HEK293 (cell line): ENCODE measurements at regions not wholly inside any gene's neighbourhood (a gene's known extent, or its start where the extent isn't known, plus 50 kb on each side); places are given as distances from the start of the nearest gene placed in this dataset.

Source experiments
- CTCF ChIA-PET: fragments of 350-600 bp; formaldehyde crosslinking; extraction: SDS; loops from one replicate; lab custom pipeline; 2021; ENCODE audit warnings: antibody characterized with exemption; lab: Yijun Ruan, JAX
- POLR2A ChIA-PET: fragments of 300-600 bp; formaldehyde crosslinking; extraction: SDS; loops from one replicate; lab custom pipeline; 2020; ENCODE audit warnings: antibody characterized with exemption, inconsistent platforms; lab: Yijun Ruan, JAX
- H3K27ac ChIP-seq: fragments of 200-500 bp; sonication (Bioruptor generic); 2 replicates; pipeline ENCODE4 v1.5.1; 2014; ENCODE audit warnings: low read depth, low read length, control low read depth, inconsistent platforms; ENCODE audit errors: extremely low read depth
- H3K36me3 ChIP-seq, 2 experiments: fragments of 200-500 bp in 1 of 2; sonication (Bioruptor generic) in 1 of 2; 1 replicate in 1 of 2; 2 replicates in 1 of 2; pipeline ENCODE4 v1.5.1; 2014 to 2017; ENCODE audit warnings: inconsistent platforms in 2 of 2, low read length in 2 of 2; ENCODE audit not compliant: control insufficient read depth in 2 of 2, insufficient read depth in 1 of 2
- H3K4me1 ChIP-seq: fragments of 200-500 bp; sonication (Bioruptor generic); 2 replicates; pipeline ENCODE4 v1.5.1; 2014; ENCODE audit warnings: mild to moderate bottlenecking, low read length, inconsistent platforms; ENCODE audit not compliant: control insufficient read depth, insufficient read depth
- H3K4me3 ChIP-seq: 2 replicates; pipeline ENCODE4 v1.5.1; 2011; ENCODE audit warnings: low read depth, mild to moderate bottlenecking, control low read depth, low read length, moderate library complexity
- H3K9me3 ChIP-seq: fragments of 200-500 bp; sonication (Bioruptor generic); 2 replicates; pipeline ENCODE4 v1.5.1; 2014; ENCODE audit warnings: low read depth, low read length, inconsistent platforms; ENCODE audit not compliant: control insufficient read depth, insufficient read depth
- BCL6B ChIP-seq: fragments of 450-650 bp; formaldehyde crosslinking; IDR thresholded peaks from 2 replicates; pipeline ENCODE4 v1.5.1; 2017; ENCODE audit warnings: missing biosample characterization, missing genetic modification characterization
- KLF17 ChIP-seq: fragments of 450-650 bp; formaldehyde crosslinking; IDR thresholded peaks from 2 replicates; pipeline ENCODE4 v1.5.1; 2016; ENCODE audit warnings: missing biosample characterization, missing genetic modification characterization
- PBX3 ChIP-seq: sonication (generic); formaldehyde crosslinking; IDR thresholded peaks from 2 replicates; pipeline ENCODE4 v1.8.1; 2022; ENCODE audit warnings: mild to moderate bottlenecking, moderate library complexity, missing genetic modification reagents
- PRDM2 ChIP-seq: fragments of 450-650 bp; formaldehyde crosslinking; IDR thresholded peaks from 2 replicates; pipeline ENCODE4 v1.5.1; 2016; ENCODE audit warnings: missing biosample characterization, missing genetic modification characterization, borderline replicate concordance
- SALL2 ChIP-seq: fragments of 450-650 bp; formaldehyde crosslinking; IDR thresholded peaks from 2 replicates; pipeline ENCODE4 v1.5.0; 2017; ENCODE audit warnings: missing biosample characterization, mild to moderate bottlenecking, missing genetic modification characterization, borderline replicate concordance
- SP7 ChIP-seq: fragments of 450-650 bp; formaldehyde crosslinking; IDR thresholded peaks from 2 replicates; pipeline ENCODE4 v1.5.1; 2016; ENCODE audit warnings: missing biosample characterization, missing genetic modification characterization
- ZBTB8A ChIP-seq: fragments of 450-650 bp; formaldehyde crosslinking; IDR thresholded peaks from 2 replicates; pipeline ENCODE4 v1.5.1; 2016; ENCODE audit warnings: missing biosample characterization, missing genetic modification characterization
- ZIC2 ChIP-seq: fragments of 450-650 bp; formaldehyde crosslinking; IDR thresholded peaks from 2 replicates; pipeline ENCODE4 v1.5.1; 2016; ENCODE audit warnings: missing biosample characterization, missing genetic modification characterization
- ZNF114 ChIP-seq: fragments of 450-650 bp; formaldehyde crosslinking; IDR thresholded peaks from 2 replicates; pipeline ENCODE4 v1.5.0; 2017; ENCODE audit warnings: missing biosample characterization, missing genetic modification characterization
- ZNF132 ChIP-seq: fragments of 450-650 bp; formaldehyde crosslinking; IDR thresholded peaks from 2 replicates; pipeline ENCODE4 v1.5.1; 2017; ENCODE audit warnings: missing biosample characterization, missing genetic modification characterization, borderline replicate concordance
- ZNF19 ChIP-seq: fragments of 450-650 bp; formaldehyde crosslinking; IDR thresholded peaks from 2 replicates; pipeline ENCODE4; 2016; ENCODE audit warnings: missing biosample characterization, missing genetic modification characterization, low read depth
- ZNF202 ChIP-seq: fragments of 450-650 bp; formaldehyde crosslinking; IDR thresholded peaks from 2 replicates; pipeline ENCODE4 v1.5.1; 2016; ENCODE audit warnings: missing biosample characterization, missing genetic modification characterization, borderline replicate concordance
- ZNF311 ChIP-seq: fragments of 450-650 bp; formaldehyde crosslinking; IDR thresholded peaks from 2 replicates; pipeline ENCODE4 v1.5.1; 2017; ENCODE audit warnings: missing biosample characterization, missing genetic modification characterization, borderline replicate concordance
- ZNF645 ChIP-seq: fragments of 450-650 bp; formaldehyde crosslinking; IDR thresholded peaks from 2 replicates; pipeline ENCODE4; 2016; ENCODE audit warnings: missing biosample characterization, missing genetic modification characterization
- ZNF654 ChIP-seq: fragments of 450-650 bp; formaldehyde crosslinking; IDR thresholded peaks from 2 replicates; pipeline ENCODE4 v1.5.1; 2016; ENCODE audit warnings: low read depth, missing biosample characterization, missing genetic modification characterization
- ZNF658 ChIP-seq: fragments of 450-650 bp; formaldehyde crosslinking; IDR thresholded peaks from 2 replicates; pipeline ENCODE4; 2016; ENCODE audit warnings: missing biosample characterization, missing genetic modification characterization
- ZNF776 ChIP-seq: fragments of 450-650 bp; formaldehyde crosslinking; IDR thresholded peaks from 2 replicates; pipeline ENCODE4 v1.5.0; 2017; ENCODE audit warnings: missing biosample characterization, missing genetic modification characterization, borderline replicate concordance
- ZSCAN23 ChIP-seq: fragments of 450-650 bp; formaldehyde crosslinking; IDR thresholded peaks from 2 replicates; pipeline ENCODE4 v1.5.1; 2016; ENCODE audit warnings: missing biosample characterization, missing genetic modification characterization
- TF ChIP-seq, protein P1 (sequence below): fragments of 450-650 bp; formaldehyde crosslinking; IDR thresholded peaks from 2 replicates; pipeline ENCODE4 v1.5.1; 2017; ENCODE audit warnings: missing biosample characterization, missing genetic modification characterization

- Histone ChIP-seq H3K9me3 (no peaks in the 10 kb centered on the region), H3K4me1 (no peaks in the 10 kb centered on the region), H3K4me3 (no peak overlapping the region), H3K27ac (no peak overlapping the region), H3K36me3 (no peaks in the 10 kb centered on the region)
- no peak for TF ChIP-seq ZNF114 (tag by site-specific recombination)
- no peak for TF ChIP-seq ZNF645 (tag by site-specific recombination)
- TF ChIP-seq SP7 = no peak
- no peak for TF ChIP-seq ZIC2 (tag by site-specific recombination)
- no peak for TF ChIP-seq ZBTB8A (tag by site-specific recombination)
- TF ChIP-seq KLF17 = no peak
- TF ChIP-seq, protein P1, sequence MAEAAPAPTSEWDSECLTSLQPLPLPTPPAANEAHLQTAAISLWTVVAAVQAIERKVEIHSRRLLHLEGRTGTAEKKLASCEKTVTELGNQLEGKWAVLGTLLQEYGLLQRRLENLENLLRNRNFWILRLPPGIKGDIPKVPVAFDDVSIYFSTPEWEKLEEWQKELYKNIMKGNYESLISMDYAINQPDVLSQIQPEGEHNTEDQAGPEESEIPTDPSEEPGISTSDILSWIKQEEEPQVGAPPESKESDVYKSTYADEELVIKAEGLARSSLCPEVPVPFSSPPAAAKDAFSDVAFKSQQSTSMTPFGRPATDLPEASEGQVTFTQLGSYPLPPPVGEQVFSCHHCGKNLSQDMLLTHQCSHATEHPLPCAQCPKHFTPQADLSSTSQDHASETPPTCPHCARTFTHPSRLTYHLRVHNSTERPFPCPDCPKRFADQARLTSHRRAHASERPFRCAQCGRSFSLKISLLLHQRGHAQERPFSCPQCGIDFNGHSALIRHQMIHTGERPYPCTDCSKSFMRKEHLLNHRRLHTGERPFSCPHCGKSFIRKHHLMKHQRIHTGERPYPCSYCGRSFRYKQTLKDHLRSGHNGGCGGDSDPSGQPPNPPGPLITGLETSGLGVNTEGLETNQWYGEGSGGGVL (tag by site-specific recombination) = no peak
- no peak for TF ChIP-seq BCL6B (tag by site-specific recombination)
- no peak for TF ChIP-seq ZNF202 (tag by site-specific recombination)
- TF ChIP-seq ZNF658 (tag by site-specific recombination) = no peak
- TF ChIP-seq SALL2 (tag by site-specific recombination) = no peak
- TF ChIP-seq ZNF19 (tag by site-specific recombination) = no peak
- no peak for TF ChIP-seq PBX3 (CRISPR knock-in tag)
- TF ChIP-seq ZSCAN23 (tag by site-specific recombination) = no peak
- no peak for TF ChIP-seq ZNF776
- no peak for TF ChIP-seq ZNF311
- no peak for TF ChIP-seq PRDM2
- no peak for TF ChIP-seq ZNF132 (tag by site-specific recombination)
- no peak for TF ChIP-seq ZNF654 (tag by site-specific recombination)
- POLR2A ChIA-PET = no interaction called here
- CTCF ChIA-PET = interaction anchor here (0.8 kb wide), 1 partner anchor 95 kb away, joined by 5 read pairs; no protein-coding TSS in a partner anchor
Measured at GRCh38 chr1:213659580-213660547, 327.9 kb upstream of the PROX1 start.
